Renal pelvis (tissue), 1 donor: ENCODE measurements at regions not wholly inside any gene's neighbourhood (a gene's known extent, or its start where the extent isn't known, plus 50 kb on each side); places are given as distances from the start of the nearest gene placed in this dataset.

Source experiments
- DNase-seq: peaks from one replicate; pipeline ENCODE4 v3.0.0-alpha.2; 2013

GRCh38 chr5:124462751-124463150, 283.7 kb downstream of the ZNF608 start:
- DNase-seq: no peak

DNA sequence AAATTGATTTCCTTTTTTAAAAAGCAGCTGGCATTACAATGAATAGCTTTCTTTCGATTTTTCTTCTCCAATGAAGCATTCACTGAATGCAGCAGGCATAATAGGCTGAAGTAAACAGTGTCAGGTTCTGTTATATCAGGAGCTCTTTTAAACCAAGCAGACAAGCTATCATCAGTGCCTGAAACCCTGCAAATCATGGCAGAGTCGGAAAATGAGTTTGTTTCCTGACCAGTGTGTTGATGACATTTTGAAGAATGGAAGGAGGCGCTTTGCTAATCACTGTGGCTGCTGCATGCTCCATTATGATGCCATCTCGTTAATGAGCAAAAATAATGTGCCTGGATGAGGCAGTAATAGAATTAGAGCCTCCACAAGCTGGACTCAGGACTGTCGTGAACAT, 284.5 kb downstream of the ZNF608 start:
- DNase-seq: no peak

DNA sequence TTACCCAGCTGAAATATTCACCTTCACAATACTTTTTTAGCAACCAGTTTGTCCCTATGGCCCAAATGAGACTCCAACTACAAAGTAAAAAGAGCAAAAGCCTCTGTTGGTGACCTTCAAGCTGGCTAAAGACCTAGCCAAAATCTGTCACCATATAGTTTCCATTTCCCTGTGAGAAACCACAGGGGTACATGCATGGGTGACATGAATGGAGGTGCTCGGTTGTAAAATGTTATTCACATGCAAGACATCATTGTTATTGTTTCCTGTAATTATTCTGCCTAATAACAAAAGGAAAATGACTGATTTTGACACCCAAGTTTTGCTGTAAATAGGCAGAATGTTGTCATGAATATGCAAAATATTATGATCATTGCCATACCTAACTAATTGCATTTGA, 285.3 kb downstream of the ZNF608 start:
- DNase-seq: no peak

DNA sequence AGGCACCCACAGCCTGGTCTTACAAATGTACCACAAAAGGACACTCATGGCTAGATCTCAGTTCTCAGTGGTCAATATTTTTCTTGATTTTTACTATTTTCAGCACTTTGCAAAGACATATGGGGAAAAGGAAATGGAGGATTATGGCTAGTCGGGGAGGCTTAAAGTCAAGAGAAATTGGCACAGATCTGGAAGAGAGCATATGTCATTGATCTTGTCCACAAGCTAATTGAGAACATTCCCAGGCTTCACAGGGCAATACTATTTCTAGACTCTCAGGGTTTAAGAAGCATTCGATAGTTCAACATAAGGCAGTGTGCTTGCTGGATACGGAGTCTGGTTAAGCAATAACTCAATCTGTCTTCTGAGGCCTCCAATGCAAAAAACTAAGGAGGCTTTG, 285.8 kb downstream of the ZNF608 start:
- no peak for DNase-seq

GRCh38 chr5:124459984-124460383, 286.5 kb downstream of the ZNF608 start:
- DNase-seq: no peak

DNA sequence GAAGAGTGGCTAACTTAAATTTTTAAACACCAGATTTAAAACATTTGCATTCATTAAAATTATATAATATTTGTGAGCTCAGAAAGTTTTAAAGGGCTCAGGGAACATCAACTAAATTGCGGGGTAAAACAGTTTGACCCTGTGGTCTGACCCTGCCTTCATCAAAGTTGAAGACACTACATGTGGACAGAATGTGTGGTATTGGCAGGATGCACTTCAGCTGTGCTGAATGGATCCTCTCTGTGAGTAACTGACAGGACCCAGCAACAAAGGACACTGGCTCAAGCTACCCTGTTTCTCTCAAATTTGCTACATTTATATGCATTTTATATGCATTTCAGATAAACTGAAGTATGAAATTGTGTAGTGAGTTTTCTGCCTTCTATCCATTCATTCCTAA, 288.5 kb downstream of the ZNF608 start:
- no peak for DNase-seq

- no peak for DNase-seq
Observed at GRCh38 chr5:124457101-124457500, 289.3 kb downstream of the ZNF608 start.

GRCh38 chr5:124456249-124456648, 290.2 kb downstream of the ZNF608 start:
- no peak for DNase-seq

DNA sequence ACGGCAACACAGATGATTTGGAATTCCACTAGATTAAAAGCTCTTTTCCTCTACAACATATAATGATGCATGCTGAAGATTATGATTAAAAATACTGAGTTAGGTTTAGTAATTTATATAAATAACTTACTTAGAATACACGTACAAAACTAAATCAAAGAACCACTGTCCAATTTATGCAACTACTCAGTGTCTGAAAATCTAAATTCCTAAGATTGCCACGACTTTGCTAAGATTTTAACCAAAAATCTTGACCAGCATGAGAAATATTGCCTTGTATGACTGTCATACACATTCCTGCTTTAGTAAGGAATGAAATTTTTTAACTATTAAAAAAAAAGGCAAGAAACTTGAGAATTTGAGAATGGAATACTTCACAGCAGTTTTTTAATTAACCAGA, 292.4 kb downstream of the ZNF608 start:
- DNase-seq: no peak

- no peak for DNase-seq
Observed at GRCh38 chr5:124453221-124454051, 293.0 kb downstream of the ZNF608 start.

- no peak for DNase-seq
Observed at GRCh38 chr5:124452412-124452811, 294.0 kb downstream of the ZNF608 start.

- no peak for DNase-seq
Observed at GRCh38 chr5:124451721-124452383, 294.6 kb downstream of the ZNF608 start.

DNA sequence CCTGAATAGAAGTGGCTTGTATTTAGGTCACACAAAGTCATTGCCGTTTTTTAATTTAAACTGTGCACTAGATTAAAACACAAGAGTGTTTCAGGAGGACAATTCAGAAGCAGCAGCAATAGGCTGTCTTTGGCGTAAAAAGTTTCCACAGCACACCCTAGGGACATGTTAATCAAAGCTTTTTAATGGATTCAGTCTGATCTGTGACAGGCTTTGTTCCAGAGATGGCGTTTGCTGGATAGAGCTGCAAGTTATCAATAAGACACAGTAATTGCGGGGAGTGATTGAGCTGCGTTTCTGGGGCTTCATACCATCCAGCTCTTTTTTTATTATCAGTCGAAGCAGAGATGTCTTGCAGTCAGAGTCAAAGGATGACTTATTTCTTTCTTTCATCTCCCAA, 300.3 kb downstream of the ZNF608 start:
- peak; percentile 40 for DNase-seq

DNA sequence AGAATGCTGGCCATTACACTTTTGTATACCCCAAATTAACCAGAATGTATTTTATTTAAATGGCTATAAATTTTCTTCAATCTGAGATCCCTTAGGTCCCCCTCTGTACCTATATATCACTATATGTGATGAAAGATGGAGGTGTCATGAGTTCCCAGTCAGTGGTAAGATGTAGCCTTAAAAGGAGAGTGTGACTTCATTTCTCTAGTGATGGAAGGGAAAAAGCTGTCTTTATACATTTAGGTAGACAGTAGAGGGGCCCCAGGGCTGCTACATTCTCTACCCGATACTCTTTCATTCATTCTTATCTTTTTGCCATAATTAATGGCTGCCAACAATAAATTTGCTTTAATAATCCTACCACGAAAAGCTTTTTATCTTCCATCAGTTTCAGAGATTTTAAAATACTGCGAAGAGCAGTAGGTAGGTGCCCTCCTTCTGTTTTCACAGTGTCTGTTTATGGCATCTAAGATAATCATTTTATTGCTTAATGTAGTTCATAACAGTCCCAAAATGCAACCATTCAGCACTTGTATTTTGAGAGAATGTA, 301.3 kb downstream of the ZNF608 start:
- DNase-seq: no peak

GRCh38 chr5:124444147-124444775, 302.2 kb downstream of the ZNF608 start:
- no peak for DNase-seq

DNA sequence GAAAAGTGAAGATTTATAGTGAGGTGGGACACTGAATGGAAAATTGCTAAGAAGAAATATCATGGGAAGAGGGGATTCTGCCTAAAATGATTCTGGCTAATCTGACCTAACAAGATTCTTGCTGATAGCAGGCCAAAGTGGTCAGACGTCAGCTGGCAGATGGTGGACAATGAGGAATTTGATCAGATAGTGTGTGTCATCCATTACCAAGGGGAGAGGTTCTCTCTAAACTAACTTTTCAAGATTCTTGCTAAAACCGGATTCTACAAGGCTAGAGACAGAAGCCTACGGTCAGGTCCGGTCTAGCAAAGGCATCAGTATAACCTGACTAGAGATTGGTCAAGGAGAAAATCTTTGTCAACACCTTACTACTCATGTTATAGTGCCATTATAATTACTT, 306.0 kb downstream of the ZNF608 start:
- no peak for DNase-seq

GRCh38 chr5:124439609-124440008, 306.8 kb downstream of the ZNF608 start:
- DNase-seq: no peak

DNA sequence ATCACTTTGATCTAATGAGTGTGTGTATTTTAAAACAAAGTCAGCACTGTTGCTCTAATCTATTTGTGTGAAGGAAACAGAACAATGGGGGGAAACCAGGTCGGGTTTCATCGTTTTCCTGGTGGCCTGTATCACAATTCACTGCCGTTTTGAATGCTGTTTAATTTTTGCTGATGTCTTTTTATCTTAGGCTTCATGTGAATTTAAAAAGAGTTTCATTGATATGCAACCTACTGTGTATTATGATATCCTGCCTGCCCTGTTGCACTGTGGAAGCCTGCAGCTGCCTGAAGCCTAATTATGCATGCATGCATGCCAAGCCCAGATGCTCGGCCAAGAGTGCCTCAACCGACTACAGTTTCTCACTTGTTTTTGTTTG, 307.5 kb downstream of the ZNF608 start:
- DNase-seq: no peak

DNA sequence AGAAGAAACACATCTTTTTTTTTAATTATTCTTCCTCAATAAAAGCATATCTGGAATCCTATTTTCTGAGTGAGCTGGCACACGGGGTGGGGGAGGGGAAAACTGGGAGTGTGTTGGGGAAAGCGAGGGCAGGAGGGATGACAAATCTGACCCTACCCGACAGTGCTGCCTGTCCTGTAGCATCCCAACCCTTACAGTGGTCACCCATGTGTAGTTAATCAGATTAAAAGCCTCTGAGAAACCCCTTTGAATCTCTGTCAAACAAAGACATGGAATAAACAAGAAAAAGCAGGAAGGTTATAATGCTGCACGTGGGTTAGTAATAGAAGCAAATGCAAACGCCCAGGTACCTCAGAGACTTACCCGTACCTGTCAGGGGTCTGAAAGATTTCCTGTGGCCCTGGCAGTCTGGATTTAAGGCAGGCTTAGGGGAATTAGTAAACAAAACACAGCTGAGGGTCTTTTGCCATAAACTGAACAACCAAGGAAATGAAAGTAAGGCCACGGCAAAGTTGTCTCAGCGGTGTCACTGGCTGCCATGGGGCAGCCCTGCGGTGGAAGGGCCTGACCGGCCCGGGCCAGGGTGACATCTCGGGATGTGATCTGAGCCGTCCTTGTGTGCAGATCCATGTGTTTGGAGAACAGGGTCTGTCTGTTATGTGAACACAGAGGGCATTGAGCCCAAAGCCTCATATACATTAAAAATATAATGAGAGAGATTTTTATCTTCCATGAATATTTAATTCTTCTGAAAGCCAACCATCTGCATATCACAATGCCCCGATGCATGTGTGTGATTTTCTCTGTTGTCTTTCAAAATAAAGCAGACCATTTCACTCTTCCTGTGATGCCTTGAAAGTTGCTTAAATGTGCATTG, 308.2 kb downstream of the ZNF608 start:
- no peak for DNase-seq

GRCh38 chr5:124436294-124436693, 310.1 kb downstream of the ZNF608 start:
- DNase-seq: no peak

DNA sequence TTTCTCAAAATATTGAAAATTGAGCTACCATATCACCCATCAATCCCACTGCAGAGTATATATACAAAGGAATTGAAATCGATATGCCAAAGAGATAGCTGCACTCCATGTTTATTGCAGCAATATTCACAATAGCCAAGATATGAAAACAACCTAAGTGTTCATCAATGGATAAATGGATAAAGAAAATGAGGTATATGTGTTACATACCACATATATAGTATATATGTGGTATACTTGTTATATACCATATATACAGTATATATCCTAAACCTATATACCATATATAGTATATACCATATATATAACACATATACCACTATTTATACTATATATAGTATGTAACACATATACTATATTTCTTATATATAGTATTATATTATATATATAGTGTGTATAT, 313.3 kb downstream of the ZNF608 start:
- no peak for DNase-seq

DNA sequence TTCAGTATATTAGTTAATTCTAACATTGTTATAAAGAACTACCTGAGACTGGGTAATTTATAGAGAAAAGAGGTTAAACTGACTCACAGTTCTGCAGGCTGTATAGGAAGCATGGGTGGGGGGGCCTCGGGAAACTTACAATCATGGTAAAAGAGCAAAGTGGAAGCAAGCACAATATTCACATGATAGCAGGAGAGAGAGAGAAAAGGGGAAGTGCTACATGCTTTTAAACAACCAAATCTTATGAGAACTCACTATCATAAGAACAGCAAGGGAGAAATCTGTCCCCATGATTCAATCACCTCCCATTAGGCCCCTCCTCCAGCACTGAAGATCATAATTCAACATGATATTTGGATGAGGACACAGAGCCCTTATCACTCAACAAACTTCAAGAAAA, 324.9 kb downstream of the ZNF608 start:
- DNase-seq: no peak
